GM10266 (cell line): ENCODE measurements at regions not wholly inside any gene's neighbourhood (a gene's known extent, or its start where the extent isn't known, plus 50 kb on each side); places are given as distances from the start of the nearest gene placed in this dataset.

Experiments
- DNase-seq: peaks from one replicate; pipeline ENCODE4 v3.0.0; 2012; ENCODE audit errors: extremely low spot score
- CTCF ChIP-seq: IDR thresholded peaks from 2 replicates; pipeline ENCODE4 v1.5.1; 2012; ENCODE audit warnings: mild to moderate bottlenecking, low read depth; ENCODE audit not compliant: control insufficient read depth, insufficient read depth; ENCODE audit errors: missing control alignments

GRCh38 chr10:28785018-28785417 is 107.7 kb downstream of the BAMBI start:
- no peak for DNase-seq
- TF ChIP-seq CTCF, result no peak

GRCh38 chr10:28788252-28788651 is 110.9 kb downstream of the BAMBI start:
- TF ChIP-seq CTCF, result no peak
- no peak for DNase-seq

- no peak for TF ChIP-seq CTCF
- DNase-seq, result no peak
These were observed 111.4 kb downstream of the BAMBI start for GRCh38 chr10:28788762-28789161.

- TF ChIP-seq CTCF, result no peak
- no peak for DNase-seq
These were observed 112.8 kb downstream of the BAMBI start for GRCh38 chr10:28790146-28790545.

GRCh38 chr10:28793482-28793881 is 116.2 kb downstream of the BAMBI start:
- no peak for DNase-seq
- no peak for TF ChIP-seq CTCF

- no peak for TF ChIP-seq CTCF
- DNase-seq, result no peak
These were observed 117.7 kb downstream of the BAMBI start for GRCh38 chr10:28794986-28795385.

- no peak for TF ChIP-seq CTCF
- no peak for DNase-seq
These were observed 119.5 kb downstream of the BAMBI start for GRCh38 chr10:28796606-28797512.
